C4-2B (cell line): ENCODE measurements at regions not wholly inside any gene's neighbourhood (a gene's known extent, or its start where the extent isn't known, plus 50 kb on each side); places are given as distances from the start of the nearest gene placed in this dataset.
A peak's percentile ranks its signal among the peaks of the same experiment; 100 is the strongest.

ENCODE experiments used
- H3K27ac ChIP-seq: fragments of 450-650 bp; 2 replicates; pipeline ENCODE4 v1.5.1; 2017
- CTCF ChIP-seq: fragments of 450-650 bp; conservative IDR thresholded peaks from 2 replicates; pipeline ENCODE4 v1.5.1; 2017; ENCODE audit warnings: mild to moderate bottlenecking
- ZFX ChIP-seq: fragments of 450-650 bp; IDR thresholded peaks from 2 replicates; pipeline ENCODE4 v1.6.1; 2017

GRCh38 chr5:111847052-111847925 is 90.3 kb upstream of the NREP start:
- H3K27ac ChIP-seq: no peak overlapping the region
- TF ChIP-seq CTCF (no peak), ZFX (no peak)

GRCh38 chr5:111840036-111840674 is 83.2 kb upstream of the NREP start:
- TF ChIP-seq ZFX (no peak), CTCF (no peak)

GRCh38 chr5:111839438-111839837 is 82.4 kb upstream of the NREP start:
- no peak overlapping the region for H3K27ac ChIP-seq
- TF ChIP-seq ZFX (no peak), CTCF (no peak)

More at GRCh38 chr5:111840036-111840674, 83.2 kb upstream of the NREP start:
- H3K27ac ChIP-seq: no peak overlapping the region

GRCh38 chr5:111836426-111836825 is 79.4 kb upstream of the NREP start:
- no peak overlapping the region for H3K27ac ChIP-seq
- TF ChIP-seq ZFX: no peak
- no peak for TF ChIP-seq CTCF

GRCh38 chr5:111834926-111835599 is 78.1 kb upstream of the NREP start:
- peak; percentile 21 for TF ChIP-seq CTCF
- no peak for TF ChIP-seq ZFX
- no peak overlapping the region for H3K27ac ChIP-seq

- TF ChIP-seq CTCF (no peak), ZFX (no peak)
- H3K27ac ChIP-seq: no peak overlapping the region
These were observed 73.3 kb upstream of the NREP start for GRCh38 chr5:111830333-111830732.

GRCh38 chr5:111829701-111830100 is 72.7 kb upstream of the NREP start:
- H3K27ac ChIP-seq: no peak overlapping the region
- no peak for TF ChIP-seq ZFX
- no peak for TF ChIP-seq CTCF
